Heart left ventricle (tissue), 13 donors: ENCODE measurements at regions not wholly inside any gene's neighbourhood (a gene's known extent, or its start where the extent isn't known, plus 50 kb on each side); places are given as distances from the start of the nearest gene placed in this dataset.

ENCODE experiments used
- CTCF ChIP-seq, 12 donors: fragments of 200-600 bp; sonication (generic) in 4 of 12; IDR thresholded peaks; one replicate each; pipeline versions ENCODE4 v1.5.0 to v1.8.0; 2018 to 2022; ENCODE audit warnings: antibody characterized with exemption in 12 of 12, mild to moderate bottlenecking in 5 of 12
- POLR2A ChIP-seq, 2 donors: fragments of 450-650 bp; IDR thresholded peaks; one replicate each; pipeline ENCODE4 v1.6.1; 2017; ENCODE audit warnings: antibody characterized with exemption in 2 of 2, mild to moderate bottlenecking in 2 of 2, moderate library complexity in 2 of 2
- donor health status: ischemic (EF 13 %, LVEDD 7.1; RV severe dilation, severe dysfunction).
- donor health status: DM: no; HTN: yes; CAD: no.
- donor health status: DM: no; HTN: no; CAD: no.
- donor health status: ischemic (EF 25% LVEDD 6.9; RV normal size, moderate dysfunction).
- donor health status: ischemic (EF 25% LVEDD 5.7; RV mildly dilated, moderate dysfunction).
- donor health status: ischemic (EF 35%, LVEDD 5.7; RV mildly dilated, moderate dysfunction).
- donor health status: nonischemic (EF 11% LVEDD 7.7; RV severe dilation, severe dysfunction).
- donor health status: DM: yes; HTN: yes; CAD: no.
- donor health status: PGD.
- donor health status: ischemic (EF 29% LVEDD 5.4; RV normal size, mild dysfunction).
- donor health status: nonischemic (EF 23%, LVEDD 6.1; RV moderate dilation, normal function).

GRCh38 chr7:156491435-156491834, 149.1 kb upstream of the RNF32 start:
- TF ChIP-seq CTCF (IDR thresholded peaks at IDR 0.05) (no peak), POLR2A (IDR thresholded peaks at IDR 0.05) (no peak)
